ENCODE measurements at regions not wholly inside any gene's neighbourhood (a gene's known extent, or its start where the extent isn't known, plus 50 kb on each side); places are given as distances from the start of the nearest gene placed in this dataset.
A peak's percentile ranks its signal among the peaks of the same experiment; 100 is the strongest.
"Not testable (repeated sequence)": the region's sequence is repeated elsewhere in the genome, so short reads cannot be mapped to it uniquely, and the experiment has no call there.

DNA sequence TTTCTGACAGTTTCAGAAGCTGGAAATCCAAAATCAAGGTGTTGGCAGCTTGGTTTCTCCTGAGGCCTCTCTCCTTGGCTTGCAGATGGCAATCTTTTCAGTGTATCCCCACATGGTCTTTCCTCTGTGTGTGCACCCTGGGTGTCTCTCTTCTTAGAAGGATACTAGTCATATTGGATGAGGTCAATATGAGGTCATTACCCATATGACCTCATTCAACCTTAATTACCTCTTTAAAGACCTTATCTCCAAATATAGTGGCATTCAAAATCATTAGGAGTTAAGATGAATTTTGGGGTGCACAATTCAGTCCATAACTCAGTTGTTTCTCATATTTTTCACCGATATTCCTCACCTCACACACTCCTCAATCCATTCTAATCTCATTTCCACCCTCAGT is 92.4 kb upstream of the TGM3 start:
- DNase-seq (ENCODE audit: low read depth in 1 of 2, low spot score in 1 of 2) = no peak

DNA sequence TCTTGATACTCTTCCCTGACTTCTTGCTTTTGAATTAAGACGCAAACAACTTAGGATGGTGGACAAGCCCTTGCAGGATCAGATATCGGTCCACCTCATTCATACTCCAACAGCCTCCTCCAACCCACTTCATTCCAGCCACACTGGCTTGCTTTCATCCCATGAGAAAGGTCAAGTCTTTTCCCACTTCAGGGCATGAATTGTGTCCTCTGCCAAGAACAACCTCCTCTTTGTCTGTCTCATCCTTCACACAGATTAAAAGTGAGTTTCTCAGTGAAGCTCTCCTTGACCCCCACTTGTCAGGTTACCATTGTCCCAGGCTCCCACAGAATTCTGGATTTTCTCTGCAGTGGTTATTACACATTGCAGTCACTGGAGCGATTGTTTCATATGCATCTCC is 91.8 kb upstream of the TGM3 start:
- DNase-seq (ENCODE audit: low read depth in 1 of 2, low spot score in 1 of 2) = no peak

GRCh38 chr20:2206957-2207769 is 88.6 kb upstream of the TGM3 start:
- peak; percentile 48 to 59 for DNase-seq (ENCODE audit: low read depth in 1 of 2, low spot score in 1 of 2)

DNA sequence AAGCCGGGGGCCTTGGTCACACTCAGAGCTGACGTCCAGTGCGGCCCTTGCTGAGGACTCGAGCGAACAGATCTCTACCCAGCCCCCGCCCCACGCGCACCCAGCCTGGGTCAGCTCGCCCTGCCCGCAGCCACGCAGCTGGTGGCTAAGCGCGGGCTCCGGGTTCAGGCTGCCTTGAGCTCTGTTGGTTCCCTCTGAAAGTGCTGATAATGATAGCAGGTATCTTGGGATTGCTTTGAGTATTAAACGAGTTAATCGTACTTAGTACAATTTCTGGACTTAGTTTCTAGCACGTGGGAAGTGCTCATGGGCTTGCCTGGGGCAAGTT is 88.1 kb upstream of the TGM3 start:
- DNase-seq (ENCODE audit: low read depth in 1 of 2, low spot score in 1 of 2) = no peak

DNA sequence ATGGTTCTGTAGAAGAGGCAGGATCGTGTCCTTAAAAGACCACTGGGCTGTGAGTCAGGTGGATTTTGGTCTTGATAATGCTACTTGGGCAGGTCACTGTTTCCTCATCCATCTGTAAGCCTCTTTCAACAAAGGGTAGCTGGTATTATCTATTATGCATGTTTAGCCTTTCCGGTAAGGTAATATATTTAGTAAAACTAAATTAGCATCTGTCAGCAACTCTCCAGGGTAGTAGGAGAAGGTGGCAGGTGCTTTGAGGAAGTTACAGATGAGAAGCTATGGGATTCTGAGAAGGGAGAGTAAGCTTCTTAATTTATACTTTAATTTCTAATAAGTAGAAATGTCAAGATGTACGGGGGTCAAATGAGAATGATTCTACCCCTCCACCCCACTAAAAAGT is 86.9 kb upstream of the TGM3 start:
- no peak for DNase-seq (ENCODE audit: low read depth in 1 of 2, low spot score in 1 of 2)

- no peak for DNase-seq (ENCODE audit: low read depth in 1 of 2, low spot score in 1 of 2)
Measured at GRCh38 chr20:2210646-2211552, 84.9 kb upstream of the TGM3 start.

DNA sequence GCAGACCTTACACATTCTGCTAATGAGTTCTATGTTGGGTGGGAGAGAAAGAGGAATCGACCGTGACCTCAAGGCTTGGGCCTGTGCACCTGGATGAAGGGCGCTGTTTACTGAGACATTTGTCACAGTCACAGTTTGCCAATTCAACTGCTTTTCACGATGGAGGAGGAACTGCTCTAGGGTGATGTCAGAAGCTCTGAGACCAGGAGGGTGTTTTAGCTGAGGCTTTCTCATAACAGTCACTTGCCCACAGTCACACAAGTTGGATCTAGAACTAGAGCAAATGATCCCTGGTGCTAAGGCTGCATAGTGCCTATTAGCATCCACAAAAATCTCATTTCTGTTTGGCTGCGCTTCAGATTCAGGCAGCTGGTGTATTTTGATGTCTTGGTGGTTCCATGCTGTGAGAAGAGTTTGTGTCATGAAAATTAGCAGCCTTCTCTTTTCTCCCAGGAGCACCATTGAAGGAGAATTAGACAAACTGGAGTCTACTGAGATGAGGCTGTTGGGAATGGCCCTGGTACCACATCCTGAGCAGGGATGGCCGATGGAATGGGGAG is 83.3 kb upstream of the TGM3 start:
- DNase-seq (ENCODE audit: low read depth in 1 of 2, low spot score in 1 of 2) = no peak

DNA sequence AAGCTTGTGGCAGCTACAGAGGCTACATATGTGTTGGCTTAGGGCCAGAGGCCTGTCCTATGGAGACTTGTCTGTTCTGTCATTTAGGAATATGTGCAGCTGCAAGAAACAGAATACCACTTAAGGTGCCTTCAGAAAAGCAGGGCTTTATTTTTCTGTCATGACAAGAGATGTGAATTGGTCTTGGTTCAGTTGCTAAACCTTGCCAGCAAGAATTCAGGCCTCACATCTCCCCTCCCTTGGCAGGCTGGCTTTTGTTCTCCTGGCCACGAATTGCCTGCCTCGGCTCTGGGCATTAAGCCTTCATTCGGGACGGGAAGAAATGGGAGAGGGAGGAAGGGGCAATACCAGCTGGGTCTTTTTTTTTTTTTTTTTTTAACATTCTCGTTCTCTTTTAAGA is 82.4 kb upstream of the TGM3 start:
- no peak for DNase-seq (ENCODE audit: low read depth in 1 of 2, low spot score in 1 of 2)

DNA sequence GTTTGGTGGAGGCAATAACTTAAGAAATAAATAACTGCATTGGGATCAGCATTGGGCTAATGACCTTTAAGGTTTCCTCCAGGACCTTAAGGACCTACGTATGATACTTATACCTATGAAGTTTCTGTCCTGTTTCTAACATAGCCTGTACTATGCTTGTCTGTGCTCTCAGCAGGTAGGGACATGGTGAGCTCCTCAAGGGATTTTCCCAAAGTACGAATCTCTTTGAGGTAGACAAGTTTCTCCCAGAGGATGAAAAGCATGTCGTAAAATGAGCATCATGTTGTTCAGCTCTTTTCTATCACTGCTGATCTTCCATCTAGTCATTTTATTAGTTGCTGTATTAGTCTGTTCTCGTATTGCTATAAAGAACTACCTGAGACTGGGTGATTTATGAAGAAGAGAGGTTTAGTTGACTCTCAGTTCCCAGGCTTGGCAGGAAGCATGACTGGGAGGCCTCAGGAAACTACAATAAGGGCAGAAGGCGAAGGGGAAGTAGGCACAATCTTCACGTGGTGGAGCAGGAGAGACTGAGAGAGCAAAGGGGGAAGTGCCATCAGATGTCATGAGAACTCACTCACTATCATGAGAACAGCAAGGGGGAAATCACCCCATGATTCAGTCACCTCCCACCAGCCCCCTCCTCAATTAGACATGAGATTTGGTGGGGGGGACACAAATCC is 77.8 kb upstream of the TGM3 start:
- DNase-seq (ENCODE audit: low read depth in 1 of 2, low spot score in 1 of 2) = peak in 1 of 2 donors; percentile 6

DNA sequence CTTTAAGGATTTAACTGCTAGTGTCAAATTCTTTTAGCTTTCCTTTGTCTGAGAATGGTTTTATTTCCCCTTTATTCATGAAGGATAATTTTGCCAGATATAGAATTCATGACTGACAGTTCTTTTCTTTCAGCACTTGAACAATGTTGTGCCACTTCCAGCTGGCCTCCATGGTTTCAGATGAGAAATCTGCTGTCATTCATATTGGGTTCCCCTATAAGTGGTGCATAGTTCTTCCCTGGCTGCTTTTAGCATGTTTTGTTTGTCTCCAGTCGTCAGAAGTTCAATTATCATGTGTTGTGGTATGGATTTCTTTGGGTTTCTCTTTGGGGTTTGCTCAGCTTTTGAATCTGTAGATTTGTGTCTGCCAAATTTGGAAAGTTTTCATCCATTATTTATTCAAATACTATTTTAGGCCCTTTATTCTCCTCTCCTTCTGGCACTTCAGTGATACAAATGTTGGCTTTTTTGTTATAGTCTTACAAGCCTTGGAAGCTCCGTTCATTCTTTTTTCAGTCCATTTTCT is 76.3 kb upstream of the TGM3 start:
- no peak for DNase-seq (ENCODE audit: low read depth in 1 of 2, low spot score in 1 of 2)

- DNase-seq (ENCODE audit: low read depth in 1 of 2, low spot score in 1 of 2) = no peak
Measured at GRCh38 chr20:2220298-2220697, 75.5 kb upstream of the TGM3 start.

DNA sequence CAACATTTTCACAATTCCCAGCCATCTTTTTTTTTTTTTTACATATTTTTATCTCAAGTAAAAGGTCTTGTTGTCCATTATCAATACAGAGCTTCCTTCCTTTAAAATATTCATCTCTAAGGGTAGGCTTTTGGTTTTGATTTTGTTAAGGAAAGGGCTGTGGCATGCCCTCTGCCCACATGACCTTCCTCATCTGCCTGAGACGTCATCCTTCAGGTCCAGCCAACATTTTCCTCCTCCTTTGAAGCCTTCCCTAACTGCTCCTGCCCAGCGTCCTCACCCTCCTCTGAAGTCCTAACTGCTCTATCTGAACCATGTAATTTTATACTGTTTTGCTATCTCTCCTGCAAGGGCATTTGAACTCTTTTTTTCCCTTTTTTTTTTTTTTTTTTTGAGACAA is 73.9 kb upstream of the TGM3 start:
- DNase-seq (ENCODE audit: low read depth in 1 of 2, low spot score in 1 of 2) = no peak

DNA sequence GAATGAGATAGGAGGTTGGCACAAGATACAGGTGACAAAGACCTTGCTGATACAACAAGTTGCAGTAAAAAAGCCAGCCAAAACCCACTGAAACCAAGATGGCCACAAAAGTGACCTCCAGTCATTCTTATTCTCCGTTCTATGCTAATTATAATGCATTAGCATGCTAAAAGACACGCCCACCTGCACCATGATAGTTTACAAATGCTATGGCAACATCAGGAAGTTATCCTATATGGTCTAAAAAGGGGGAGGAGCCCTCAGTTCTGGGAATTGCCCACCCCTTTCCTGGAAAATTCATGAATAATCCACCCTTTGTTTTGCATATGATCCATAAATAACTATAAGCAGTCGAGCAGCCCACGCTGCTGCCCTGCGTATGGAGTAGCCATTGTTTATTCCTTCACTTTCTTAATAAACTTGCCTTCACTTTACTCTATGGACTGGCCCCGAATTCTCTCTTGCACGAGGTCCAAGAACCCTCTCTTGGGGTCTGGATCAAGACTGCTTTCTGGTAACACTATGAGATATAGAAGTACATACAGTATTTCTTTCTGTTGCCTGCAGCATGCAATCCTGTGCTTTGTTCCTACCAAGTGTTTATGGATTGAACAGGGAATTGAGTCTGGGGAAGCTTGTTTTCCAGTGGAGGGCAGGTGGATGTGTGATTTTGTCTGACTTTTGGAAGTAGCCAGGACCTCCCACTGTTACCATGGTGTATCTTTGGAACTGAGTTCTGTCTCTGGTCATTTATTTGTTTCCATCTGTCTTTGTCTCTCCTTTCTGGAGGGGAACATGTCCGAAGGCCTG is 72.0 kb upstream of the TGM3 start:
- no peak for DNase-seq (ENCODE audit: low read depth in 1 of 2, low spot score in 1 of 2)

DNA sequence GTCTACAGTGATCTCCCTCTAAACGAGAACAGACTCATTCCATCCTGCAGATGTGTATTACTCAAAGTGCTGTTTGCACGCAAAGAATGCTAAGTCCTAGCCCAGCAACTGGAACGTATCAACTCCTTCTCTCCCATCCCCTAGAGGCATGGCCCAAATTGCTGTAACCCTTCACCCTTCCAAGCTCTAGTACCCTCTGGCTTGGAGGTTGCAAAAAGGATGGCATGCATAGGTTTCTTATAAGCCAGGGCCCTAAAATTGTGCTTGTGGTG is 71.5 kb upstream of the TGM3 start:
- no peak for DNase-seq (ENCODE audit: low read depth in 1 of 2, low spot score in 1 of 2)

DNA sequence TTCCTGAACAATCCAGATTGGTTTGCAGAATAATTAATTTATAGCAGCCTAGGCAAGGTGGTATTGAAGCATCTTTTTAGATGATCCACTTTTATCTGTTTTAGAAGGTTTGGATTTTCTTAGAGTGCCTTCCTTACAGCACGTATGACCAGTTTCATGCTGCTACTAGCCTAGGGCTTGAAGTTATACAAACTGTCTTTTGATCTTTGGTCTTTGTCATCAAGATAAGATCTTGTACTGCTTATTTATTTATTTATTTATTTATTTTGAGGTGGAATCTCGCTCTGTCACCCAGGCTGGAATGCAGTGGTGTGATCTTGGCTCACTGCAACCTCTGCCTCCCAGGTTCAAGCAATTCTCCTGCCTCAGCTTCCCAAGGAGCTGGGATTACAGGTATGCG is 68.5 kb upstream of the TGM3 start:
- not testable (repeated sequence) for DNase-seq (ENCODE audit: low read depth in 1 of 2, low spot score in 1 of 2)

- DNase-seq (ENCODE audit: low read depth in 1 of 2, low spot score in 1 of 2) = no peak
Measured at GRCh38 chr20:2227861-2228260, 67.9 kb upstream of the TGM3 start.

DNA sequence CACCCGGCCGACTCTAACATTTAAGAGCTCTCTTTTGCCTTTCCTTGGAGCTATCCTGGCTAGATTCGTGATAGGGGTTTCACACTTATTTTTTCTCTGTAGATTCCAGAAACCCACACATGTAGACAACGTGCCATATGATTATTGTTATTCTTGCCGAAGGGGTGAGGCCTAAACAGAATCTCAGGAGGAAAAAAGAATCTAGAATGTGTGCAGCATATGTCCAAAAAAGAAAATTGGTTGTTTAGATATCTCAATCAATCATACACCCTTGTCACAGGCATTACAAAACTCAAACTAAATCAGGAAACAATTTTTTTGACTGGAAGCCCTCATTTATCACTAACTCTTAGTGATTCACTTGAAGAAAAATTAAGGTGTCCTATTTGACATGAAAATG is 66.9 kb upstream of the TGM3 start:
- no peak for DNase-seq (ENCODE audit: low read depth in 1 of 2, low spot score in 1 of 2)

DNA sequence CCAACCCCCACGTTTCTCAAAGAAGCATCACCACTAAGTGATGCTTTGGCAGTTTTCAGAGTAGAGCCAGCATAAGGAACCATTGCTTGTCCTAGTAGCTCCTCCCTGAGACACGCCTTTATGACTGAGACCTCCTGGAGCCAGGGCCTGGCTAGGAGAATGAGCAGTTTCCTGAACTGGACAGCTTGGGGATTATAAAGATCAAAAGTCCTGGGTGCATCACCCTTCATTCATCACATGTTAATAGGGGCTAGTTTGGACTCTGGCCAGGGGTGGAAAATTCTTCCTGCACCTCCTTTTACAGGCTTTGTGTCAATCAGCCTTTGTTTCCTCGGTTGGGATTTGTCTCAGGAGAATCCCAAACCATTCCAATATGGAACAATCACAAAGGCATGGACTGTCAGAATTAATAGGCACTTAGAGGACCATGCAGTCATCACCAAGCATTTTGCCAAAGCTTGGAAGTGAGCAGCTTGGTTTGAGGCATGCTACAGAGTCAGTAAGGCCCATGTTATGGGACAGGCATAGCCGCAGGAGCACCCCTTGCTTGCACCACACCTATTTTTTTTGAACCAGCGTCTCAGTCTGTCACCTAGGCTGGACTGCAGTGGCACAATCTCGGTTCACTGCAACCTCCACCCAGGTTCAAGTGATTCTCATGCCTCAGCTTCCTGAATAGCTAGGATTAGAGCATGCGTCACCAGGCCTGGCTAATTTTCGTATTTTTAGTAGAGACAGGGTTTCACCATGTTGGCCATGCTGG is 64.9 kb upstream of the TGM3 start:
- DNase-seq (ENCODE audit: low read depth in 1 of 2, low spot score in 1 of 2) = no peak

DNA sequence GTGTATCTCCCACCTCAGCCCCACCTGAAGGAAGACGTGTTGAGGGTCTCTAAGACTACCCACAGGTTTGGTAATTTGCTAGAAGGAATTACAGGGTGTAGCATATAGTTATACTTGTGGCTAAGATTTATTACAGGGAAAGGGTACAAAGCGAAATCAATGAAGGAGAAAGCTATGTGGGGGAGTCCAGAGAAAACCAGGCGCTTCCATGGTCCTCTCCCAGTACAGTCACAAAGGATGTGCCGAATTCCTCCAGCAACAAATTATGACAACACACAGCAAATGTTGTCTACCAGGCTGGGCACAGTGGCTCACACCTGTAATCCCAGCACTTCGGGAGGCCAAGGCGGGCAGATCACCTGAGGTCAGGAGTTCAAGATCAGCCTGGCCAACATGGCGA is 64.1 kb upstream of the TGM3 start:
- DNase-seq (ENCODE audit: low read depth in 1 of 2, low spot score in 1 of 2) = no peak

DNA sequence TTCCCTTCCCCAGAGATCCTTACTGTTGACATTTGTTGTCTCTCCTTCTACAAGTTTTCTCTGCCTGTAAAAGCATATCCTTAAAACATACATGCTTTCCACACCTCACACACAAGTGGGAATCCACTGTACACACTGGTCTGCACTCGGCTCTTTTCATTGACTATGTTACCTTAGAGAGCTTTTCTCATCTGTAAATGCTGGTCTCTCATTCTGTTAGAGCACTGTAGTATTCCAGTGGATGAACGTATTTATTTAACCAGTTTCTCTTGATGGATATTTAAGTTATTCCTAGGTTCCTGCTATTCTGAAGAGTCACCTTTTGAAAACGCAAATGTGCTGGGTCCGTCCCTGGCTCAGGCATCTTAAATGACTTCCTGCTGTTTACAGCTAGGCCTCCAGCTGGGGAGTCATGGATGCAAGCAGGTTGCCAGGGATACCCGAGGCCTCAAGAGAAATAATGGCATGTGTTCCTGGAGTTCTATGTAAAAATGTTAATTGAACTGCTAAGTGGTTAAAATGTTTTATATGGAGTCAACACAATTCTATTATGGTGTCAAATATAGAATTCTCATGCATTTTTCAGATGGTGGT is 61.1 kb upstream of the TGM3 start:
- DNase-seq (ENCODE audit: low read depth in 1 of 2, low spot score in 1 of 2) = no peak
